DLD1 (cell line): ENCODE measurements at regions not wholly inside any gene's neighbourhood (a gene's known extent, or its start where the extent isn't known, plus 50 kb on each side); places are given as distances from the start of the nearest gene placed in this dataset.

Experiments
- in situ Hi-C: cut with HindIII; loops from 2 replicates; pipeline ENCODE4 v1.10.0; 2017; ENCODE audit warnings: low sequenced_read_pairs

- in situ Hi-C loops, result no loop called here
Observed at GRCh38 chr7:51757960-51758359, 441.4 kb upstream of the COBL start.

- in situ Hi-C loops, result no loop called here
Observed at GRCh38 chr7:51732951-51733350, 416.3 kb upstream of the COBL start.

GRCh38 chr7:51732116-51732515, 415.5 kb upstream of the COBL start:
- in situ Hi-C loops, result no loop called here

GRCh38 chr7:51731075-51731474, 414.5 kb upstream of the COBL start:
- in situ Hi-C loops, result no loop called here

DNA sequence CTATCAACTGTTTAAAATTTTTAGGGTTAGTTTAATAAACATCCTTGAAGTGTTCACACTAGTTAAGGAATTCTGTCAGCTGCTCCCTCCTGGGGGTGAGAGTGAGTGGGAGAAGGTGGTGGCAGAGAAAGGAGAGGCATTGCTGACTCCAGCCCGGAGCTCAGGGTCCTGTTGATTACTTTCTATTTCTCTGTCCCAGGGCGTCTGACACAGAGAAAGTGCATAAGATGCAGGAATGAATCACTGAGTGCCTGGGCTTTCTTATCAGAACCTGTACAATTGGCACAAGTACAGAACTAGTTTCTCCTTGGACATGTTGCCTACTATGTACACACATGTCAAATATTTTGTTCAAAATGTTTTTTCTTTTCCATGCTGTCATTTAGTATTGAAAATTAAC, 410.8 kb upstream of the COBL start:
- in situ Hi-C loops, result no loop called here

- in situ Hi-C loops, result no loop called here
Observed at GRCh38 chr7:51706851-51707250, 390.2 kb upstream of the COBL start.

DNA sequence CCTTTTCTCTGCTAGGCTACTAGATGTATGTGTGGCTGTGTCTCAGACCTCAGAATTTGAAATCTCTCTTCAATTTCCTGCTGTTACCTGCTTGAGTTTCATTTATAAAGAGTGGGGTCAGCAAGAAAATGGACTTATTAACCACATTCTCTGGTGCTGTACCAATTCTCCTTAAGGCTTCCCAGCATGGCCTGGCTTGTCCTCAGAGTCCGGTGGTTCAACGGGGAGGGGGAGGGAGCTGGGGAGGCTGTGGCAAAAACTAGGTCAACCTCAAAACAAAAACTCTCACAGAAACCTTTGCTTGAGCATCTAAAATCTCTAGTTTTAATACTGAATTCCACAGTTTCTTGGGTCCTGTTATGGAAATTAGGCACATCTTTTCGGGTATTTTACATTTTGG, 389.1 kb upstream of the COBL start:
- in situ Hi-C loops, result no loop called here

DNA sequence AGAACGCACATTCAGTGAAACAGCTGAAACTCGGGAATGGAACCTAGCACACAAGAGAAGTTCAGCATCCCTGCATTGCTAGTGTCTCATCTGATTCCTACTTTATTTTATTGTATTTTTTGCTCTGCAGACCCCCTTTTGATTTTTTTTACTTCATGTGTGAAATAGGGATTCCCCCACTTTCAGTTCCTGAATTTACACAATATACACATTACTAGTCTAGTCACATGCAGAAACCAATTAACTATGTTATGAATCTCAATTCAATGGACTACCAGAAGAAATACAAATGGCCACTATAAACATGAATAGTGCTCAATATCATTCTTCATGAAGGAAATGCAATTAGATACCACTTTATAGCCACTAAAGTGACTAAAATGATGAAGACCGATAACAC, 386.1 kb upstream of the COBL start:
- in situ Hi-C loops, result no loop called here

DNA sequence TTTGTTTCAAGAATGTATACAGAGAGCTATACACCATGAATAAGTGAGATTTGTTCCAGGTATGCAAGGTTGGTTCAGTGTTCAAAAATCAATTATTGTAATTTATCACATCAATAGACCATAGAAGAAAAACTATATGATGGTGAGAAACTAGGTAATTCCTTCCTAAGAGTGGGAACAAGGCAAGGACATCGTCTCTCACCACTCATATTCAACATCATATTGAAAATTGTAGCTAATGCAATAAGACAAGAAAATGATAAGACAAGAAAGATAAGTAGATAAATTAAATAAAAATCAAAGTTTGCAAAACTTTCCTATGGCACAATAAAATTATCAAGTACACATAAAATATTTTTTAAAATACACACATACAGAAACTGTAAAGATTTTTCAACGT, 385.3 kb upstream of the COBL start:
- in situ Hi-C loops, result no loop called here

GRCh38 chr7:51700593-51701215, 384.1 kb upstream of the COBL start:
- in situ Hi-C loops, result no loop called here

- in situ Hi-C loops, result no loop called here
Observed at GRCh38 chr7:51693258-51693657, 376.6 kb upstream of the COBL start.

- in situ Hi-C loops, result no loop called here
Observed at GRCh38 chr7:51689547-51689946, 372.9 kb upstream of the COBL start.

DNA sequence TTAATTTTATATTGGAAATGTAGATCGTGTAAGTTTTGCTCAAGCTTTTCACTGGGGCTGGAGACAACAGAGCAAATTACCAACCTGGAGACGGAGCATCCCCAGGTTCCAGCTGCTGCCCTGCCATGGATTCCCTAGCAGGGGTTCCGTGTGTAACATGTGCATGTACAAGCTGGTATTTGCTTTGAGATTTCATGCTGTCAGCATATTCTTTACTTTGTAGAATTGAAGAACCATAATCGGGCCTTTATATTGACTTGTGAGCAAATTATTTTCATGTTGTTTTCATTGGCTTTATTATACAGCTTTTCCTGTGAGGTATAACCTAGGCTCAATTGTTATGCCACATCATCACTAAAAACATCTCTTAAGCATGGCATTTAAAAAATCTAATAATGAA, 369.2 kb upstream of the COBL start:
- in situ Hi-C loops, result no loop called here

DNA sequence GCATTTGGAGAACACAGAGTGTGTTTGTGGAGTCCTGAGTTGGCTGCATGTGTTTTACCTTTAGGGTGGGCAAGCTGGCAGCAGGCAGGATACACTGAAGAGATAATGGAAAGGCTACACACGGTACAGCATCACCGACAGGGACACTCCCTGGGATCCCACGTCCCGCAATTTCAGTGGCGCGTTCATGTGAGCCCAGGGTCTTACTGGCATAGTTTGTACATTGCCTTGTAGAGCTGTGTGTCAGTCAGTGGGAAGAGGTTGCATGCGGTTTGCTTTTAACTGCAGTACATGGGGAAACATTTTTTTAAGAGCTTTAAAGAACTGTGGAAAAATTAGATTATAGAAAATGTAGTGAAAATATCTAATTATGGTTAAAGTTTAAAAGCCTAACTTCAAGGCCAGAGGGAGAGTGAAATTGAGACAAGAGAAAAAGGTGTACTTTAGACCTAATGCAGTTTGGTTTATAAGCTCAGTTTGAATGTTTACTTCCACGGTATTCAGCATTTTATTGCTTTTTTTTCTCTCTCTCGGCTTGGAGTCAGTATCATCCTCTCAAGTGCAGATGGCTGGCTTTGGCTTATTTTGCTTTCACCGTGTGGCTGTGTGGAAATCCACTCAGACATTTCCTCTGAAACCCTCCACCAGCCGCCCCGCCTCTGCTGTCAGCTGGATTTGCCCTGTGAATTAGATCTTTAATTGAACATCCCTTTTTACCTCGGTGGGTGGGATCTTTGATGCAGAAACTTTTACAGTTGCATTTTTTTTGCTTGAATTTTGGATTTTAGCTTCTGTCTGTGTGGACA, 364.2 kb upstream of the COBL start:
- in situ Hi-C loops, result no loop called here

GRCh38 chr7:51679358-51679757, 362.7 kb upstream of the COBL start:
- in situ Hi-C loops, result no loop called here

DNA sequence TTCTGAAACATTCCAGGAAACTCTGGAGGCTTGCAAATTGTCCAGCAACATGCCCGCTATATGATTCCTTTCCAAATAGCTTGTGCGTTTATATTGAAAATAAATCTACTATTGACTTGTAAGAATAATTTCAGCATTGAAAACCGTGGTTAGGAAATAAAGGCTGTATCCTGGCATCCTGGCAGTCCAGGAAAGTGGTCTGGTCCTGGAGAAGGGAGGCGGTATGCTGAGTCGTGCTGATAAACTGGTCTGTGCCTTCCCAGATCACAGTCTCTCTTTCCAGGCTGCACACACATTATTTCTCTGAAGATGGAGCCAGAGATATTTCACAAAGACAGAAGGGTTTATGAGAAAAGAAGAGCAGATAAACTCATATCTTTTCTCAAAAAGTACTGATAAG, 350.1 kb upstream of the COBL start:
- in situ Hi-C loops, result no loop called here

- in situ Hi-C loops, result no loop called here
Observed at GRCh38 chr7:51666266-51666665, 349.7 kb upstream of the COBL start.

- in situ Hi-C loops, result no loop called here
Observed at GRCh38 chr7:51665045-51665780, 348.6 kb upstream of the COBL start.

GRCh38 chr7:51660516-51660915, 343.9 kb upstream of the COBL start:
- in situ Hi-C loops, result no loop called here

GRCh38 chr7:51658684-51659083, 342.1 kb upstream of the COBL start:
- in situ Hi-C loops, result no loop called here

GRCh38 chr7:51647931-51648351, 331.3 kb upstream of the COBL start:
- in situ Hi-C loops, result no loop called here

DNA sequence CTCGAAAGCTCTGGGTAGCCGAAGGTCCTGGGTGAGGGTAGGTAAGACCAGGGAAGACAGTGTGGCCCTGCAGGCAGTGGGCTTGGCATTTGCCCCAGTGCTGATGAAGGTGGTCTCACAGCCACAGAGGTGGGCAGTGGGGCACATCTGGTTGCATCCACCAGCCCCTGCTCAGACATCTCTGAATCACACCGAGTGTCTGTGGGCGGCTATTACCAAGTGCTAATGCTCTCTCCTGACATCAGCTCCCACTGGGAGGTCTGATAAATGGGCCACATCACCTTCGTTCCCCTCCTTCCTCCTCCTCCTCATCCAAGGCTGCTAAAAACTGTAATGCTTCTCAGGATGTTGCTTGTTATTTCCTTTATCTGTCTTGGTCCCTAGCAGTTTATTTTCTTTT, 330.9 kb upstream of the COBL start:
- in situ Hi-C loops, result no loop called here
